ENCODE measurements at regions not wholly inside any gene's neighbourhood (a gene's known extent, or its start where the extent isn't known, plus 50 kb on each side); places are given as distances from the start of the nearest gene placed in this dataset.

GRCh38 chr11:32032052-32032451 lies 58.8 kb upstream of the RCN1 start:
- no peak overlapping the region for H3K4me3 ChIP-seq (replicated peaks in 1 of 4; ENCODE audit: control extremely low read depth in 1 of 4, insufficient read depth in 1 of 4, low read depth in 3 of 4, low read length in 4 of 4)
- H3K27me3 ChIP-seq (ENCODE audit: control insufficient read depth, insufficient read depth, low read length), result no peaks in the 10 kb centered on the region
- peak overlapping the region; percentile 1 for H2AFZ ChIP-seq (ENCODE audit: low read length)
- no peak for DNase-seq (ENCODE audit: low read depth in 2 of 2)
- no peak for TF ChIP-seq EZH2 (IDR thresholded peaks at IDR 0.05; ENCODE audit: low read length, missing control alignments)
- TF ChIP-seq CTCF (conservative IDR thresholded peaks at IDR 0.05 in 1 of 2, IDR thresholded peaks at IDR 0.05 in 1 of 2; ENCODE audit: low read depth in 1 of 2, low read length in 2 of 2), result no peak
- H4K20me1 ChIP-seq (ENCODE audit: control insufficient read depth, extremely low read depth, insufficient read depth, low read length), result no peaks in the 10 kb centered on the region
- peak overlapping the region; percentile 55 for H3K27ac ChIP-seq (ENCODE audit: insufficient read depth, low read length)
- no peak overlapping the region for H3K9ac ChIP-seq (ENCODE audit: insufficient read depth, low read length)
- no peaks in the 10 kb centered on the region for H3K36me3 ChIP-seq (ENCODE audit: control insufficient read depth, insufficient read depth, low read length)
- no peaks in the 10 kb centered on the region for H3K79me2 ChIP-seq (ENCODE audit: control insufficient read depth, insufficient read depth, low read length)
- no peak overlapping the region for H3K4me2 ChIP-seq (ENCODE audit: extremely low read depth, insufficient read depth, low read length)
- no peaks in the 10 kb centered on the region for H3K9me3 ChIP-seq (ENCODE audit: control insufficient read depth, insufficient read depth, low read depth, low read length)
- peaks cover 5% of the 10 kb centered on the region for H3K4me1 ChIP-seq (ENCODE audit: control insufficient read depth, extremely low read depth, insufficient read depth, low read length)

GRCh38 chr11:32030875-32031503 lies 59.9 kb upstream of the RCN1 start:
- H2AFZ ChIP-seq (ENCODE audit: low read length), result no peak overlapping the region
- no peaks in the 10 kb centered on the region for H3K36me3 ChIP-seq (ENCODE audit: control insufficient read depth, insufficient read depth, low read length)
- H3K4me1 ChIP-seq (ENCODE audit: control insufficient read depth, extremely low read depth, insufficient read depth, low read length), result peaks cover 5% of the 10 kb centered on the region
- TF ChIP-seq CTCF (conservative IDR thresholded peaks at IDR 0.05 in 1 of 2, IDR thresholded peaks at IDR 0.05 in 1 of 2; ENCODE audit: low read depth in 1 of 2, low read length in 2 of 2), result no peak
- TF ChIP-seq EZH2 (IDR thresholded peaks at IDR 0.05; ENCODE audit: low read length, missing control alignments), result no peak
- no peak overlapping the region for H3K27ac ChIP-seq (ENCODE audit: insufficient read depth, low read length)
- H3K27me3 ChIP-seq (ENCODE audit: control insufficient read depth, insufficient read depth, low read length), result no peaks in the 10 kb centered on the region
- no peak overlapping the region for H3K4me3 ChIP-seq (replicated peaks in 1 of 4; ENCODE audit: control extremely low read depth in 1 of 4, insufficient read depth in 1 of 4, low read depth in 3 of 4, low read length in 4 of 4)
- no peaks in the 10 kb centered on the region for H3K9me3 ChIP-seq (ENCODE audit: control insufficient read depth, insufficient read depth, low read depth, low read length)
- H3K4me2 ChIP-seq (ENCODE audit: extremely low read depth, insufficient read depth, low read length), result no peak overlapping the region
- H3K9ac ChIP-seq (ENCODE audit: insufficient read depth, low read length), result no peak overlapping the region
- no peaks in the 10 kb centered on the region for H4K20me1 ChIP-seq (ENCODE audit: control insufficient read depth, extremely low read depth, insufficient read depth, low read length)
- H3K79me2 ChIP-seq (ENCODE audit: control insufficient read depth, insufficient read depth, low read length), result no peaks in the 10 kb centered on the region
- DNase-seq (ENCODE audit: low read depth in 2 of 2), result no peak

- Histone ChIP-seq H3K4me3 (replicated peaks in 1 of 4; ENCODE audit: control extremely low read depth in 1 of 4, insufficient read depth in 1 of 4, low read depth in 3 of 4, low read length in 4 of 4) (no peak overlapping the region), H3K79me2 (ENCODE audit: control insufficient read depth, insufficient read depth, low read length) (no peaks in the 10 kb centered on the region), H2AFZ (ENCODE audit: low read length) (no peak overlapping the region), H3K27ac (ENCODE audit: insufficient read depth, low read length) (no peak overlapping the region), H4K20me1 (ENCODE audit: control insufficient read depth, extremely low read depth, insufficient read depth, low read length) (no peaks in the 10 kb centered on the region), H3K36me3 (ENCODE audit: control insufficient read depth, insufficient read depth, low read length) (no peaks in the 10 kb centered on the region), H3K4me2 (ENCODE audit: extremely low read depth, insufficient read depth, low read length) (no peak overlapping the region), H3K9ac (ENCODE audit: insufficient read depth, low read length) (no peak overlapping the region), H3K27me3 (ENCODE audit: control insufficient read depth, insufficient read depth, low read length) (no peaks in the 10 kb centered on the region), H3K9me3 (ENCODE audit: control insufficient read depth, insufficient read depth, low read depth, low read length) (no peaks in the 10 kb centered on the region), H3K4me1 (ENCODE audit: control insufficient read depth, extremely low read depth, insufficient read depth, low read length) (peaks cover 5% of the 10 kb centered on the region)
- TF ChIP-seq EZH2 (IDR thresholded peaks at IDR 0.05; ENCODE audit: low read length, missing control alignments) (no peak), CTCF (conservative IDR thresholded peaks at IDR 0.05 in 1 of 2, IDR thresholded peaks at IDR 0.05 in 1 of 2; ENCODE audit: low read depth in 1 of 2, low read length in 2 of 2) (no peak)
- DNase-seq (ENCODE audit: low read depth in 2 of 2), result peak in 1 of 2 donors; percentile 34
Observed at GRCh38 chr11:32029721-32030120, 61.2 kb upstream of the RCN1 start.
